SJSA1 (cell line): ENCODE measurements at regions not wholly inside any gene's neighbourhood (a gene's known extent, or its start where the extent isn't known, plus 50 kb on each side); places are given as distances from the start of the nearest gene placed in this dataset.

Source experiments
- DNase-seq, 2 experiments: peaks; one replicate each; pipeline ENCODE4 v3.0.0-alpha.2; 2015 to 2020; ENCODE audit warnings: low spot score in 2 of 2, low read depth in 1 of 2
- H3K27ac ChIP-seq: fragments of 250-450 bp; sonication (Bioruptor Pico); 2 replicates; pipeline ENCODE4 v1.5.1; 2020; ENCODE audit warnings: mild to moderate bottlenecking, moderate library complexity
- H3K27me3 ChIP-seq: fragments of 250-450 bp; sonication (Bioruptor Pico); replicated peaks from 2 replicates; pipeline ENCODE4 v1.5.1; 2020; ENCODE audit warnings: mild to moderate bottlenecking, moderate library complexity
- H3K36me3 ChIP-seq: fragments of 250-450 bp; sonication (Bioruptor Pico); 2 replicates; pipeline ENCODE4 v1.5.1; 2020; ENCODE audit warnings: mild to moderate bottlenecking
- H3K4me1 ChIP-seq: fragments of 250-450 bp; sonication (Bioruptor Pico); replicated peaks from 2 replicates; pipeline ENCODE4 v1.6.1; 2021; ENCODE audit warnings: mild to moderate bottlenecking
- H3K4me3 ChIP-seq: fragments of 250-450 bp; sonication (Bioruptor Pico); 2 replicates; pipeline ENCODE4 v1.5.1; 2020; ENCODE audit warnings: mild to moderate bottlenecking
- H3K9me3 ChIP-seq: fragments of 250-450 bp; sonication (Bioruptor Pico); replicated peaks from 2 replicates; pipeline ENCODE4 v1.5.1; 2020; ENCODE audit warnings: mild to moderate bottlenecking

DNA sequence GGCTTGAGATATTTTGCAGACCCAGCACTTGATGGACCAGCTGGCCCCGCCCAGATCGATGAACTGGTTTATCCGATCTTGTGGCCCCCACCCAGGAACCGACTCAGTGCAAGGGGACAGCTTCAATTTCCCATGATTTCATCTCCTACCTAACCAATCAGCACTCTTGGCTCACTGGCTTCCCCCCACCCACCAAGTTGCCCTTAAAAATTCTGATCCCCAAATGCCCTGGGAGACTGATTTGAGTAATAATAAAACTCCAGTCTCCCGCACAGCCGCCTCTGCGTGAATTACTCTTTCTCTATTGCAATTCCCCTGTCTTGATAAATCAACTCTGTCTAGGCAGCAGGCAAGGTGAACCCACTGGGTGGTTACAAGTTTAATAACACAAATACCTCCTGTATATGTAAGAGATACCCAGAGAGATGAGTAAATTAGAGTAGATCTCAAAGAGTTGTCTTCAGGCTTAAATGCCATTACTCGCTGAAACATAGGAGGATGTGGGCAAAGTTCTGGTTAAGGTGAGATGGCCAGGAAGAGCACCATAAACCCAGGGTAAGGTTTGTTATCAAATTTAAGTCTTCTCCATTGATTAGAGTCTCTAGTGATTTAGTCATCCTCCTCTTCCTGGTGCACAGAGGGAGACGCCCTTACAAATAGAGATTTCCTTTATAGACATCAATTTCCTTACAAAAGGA lies 222.8 kb downstream of the ARL4C start:
- H3K9me3 ChIP-seq: no peaks in the 10 kb centered on the region
- DNase-seq: no peak
- H3K4me1 ChIP-seq: no peaks in the 10 kb centered on the region
- H3K4me3 ChIP-seq: no peak overlapping the region
- no peaks in the 10 kb centered on the region for H3K27me3 ChIP-seq
- no peak overlapping the region for H3K27ac ChIP-seq
- H3K36me3 ChIP-seq: no peaks in the 10 kb centered on the region

DNA sequence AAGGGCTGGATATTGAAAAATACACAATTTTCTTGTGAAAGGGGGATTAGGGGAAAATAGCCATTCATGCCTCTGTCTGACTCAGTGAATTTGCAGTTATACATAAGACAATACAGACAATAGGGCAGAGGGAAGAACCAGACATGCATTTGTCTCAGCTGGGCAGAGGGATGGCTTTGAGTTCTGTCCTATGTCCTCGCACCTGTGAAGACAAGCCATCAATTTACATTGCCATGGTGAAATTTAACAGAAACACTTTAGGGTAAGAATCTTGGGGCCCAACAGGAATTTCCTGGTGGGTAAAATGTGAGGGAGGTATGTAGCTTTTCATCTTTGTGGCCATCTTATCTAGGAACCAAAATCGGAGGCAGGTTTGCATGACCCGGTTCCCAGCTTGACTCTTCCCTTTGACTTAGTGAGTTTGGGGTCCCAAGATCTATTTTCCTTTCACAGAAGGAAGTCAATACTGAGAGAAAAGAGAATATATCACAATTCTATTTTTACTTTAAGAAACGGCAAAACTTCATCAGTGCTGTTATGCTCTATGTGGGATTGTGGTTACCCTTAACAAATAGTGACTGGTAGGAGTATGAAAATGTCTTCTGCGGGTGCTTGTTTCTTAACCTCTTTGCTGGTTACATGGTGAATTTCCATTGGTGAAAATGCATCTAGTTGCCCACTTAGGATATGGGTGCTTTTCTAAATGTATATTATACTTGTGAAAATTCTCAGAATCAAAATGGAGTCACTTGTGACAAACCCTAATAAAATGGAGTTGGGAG lies 221.8 kb downstream of the SPP2 start:
- H3K27me3 ChIP-seq: no peaks in the 10 kb centered on the region
- DNase-seq: no peak
- no peaks in the 10 kb centered on the region for H3K4me1 ChIP-seq
- no peak overlapping the region for H3K4me3 ChIP-seq
- no peak overlapping the region for H3K27ac ChIP-seq
- no peaks in the 10 kb centered on the region for H3K9me3 ChIP-seq
- no peaks in the 10 kb centered on the region for H3K36me3 ChIP-seq

DNA sequence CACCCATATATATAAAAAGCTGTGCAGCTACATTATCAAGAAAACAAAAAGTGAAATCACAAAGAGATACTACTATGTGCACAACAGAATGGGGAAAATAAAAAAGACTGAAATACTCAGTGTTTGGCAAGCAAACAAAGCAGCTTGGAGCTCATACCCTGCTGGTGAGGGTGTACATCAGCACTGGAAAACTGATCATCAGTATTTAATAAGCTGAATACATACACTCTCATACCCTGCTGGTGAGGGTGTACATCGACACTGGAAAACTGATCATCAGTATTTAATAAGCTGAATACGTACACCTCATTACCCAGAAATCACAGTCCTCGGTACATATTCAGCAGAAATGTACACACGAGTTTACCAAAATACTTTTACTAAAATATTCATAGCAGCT lies 220.8 kb downstream of the SPP2 start:
- no peak for DNase-seq
- no peaks in the 10 kb centered on the region for H3K27me3 ChIP-seq
- H3K36me3 ChIP-seq: no peaks in the 10 kb centered on the region
- H3K4me3 ChIP-seq: no peak overlapping the region
- H3K9me3 ChIP-seq: no peaks in the 10 kb centered on the region
- no peaks in the 10 kb centered on the region for H3K4me1 ChIP-seq
- no peak overlapping the region for H3K27ac ChIP-seq

DNA sequence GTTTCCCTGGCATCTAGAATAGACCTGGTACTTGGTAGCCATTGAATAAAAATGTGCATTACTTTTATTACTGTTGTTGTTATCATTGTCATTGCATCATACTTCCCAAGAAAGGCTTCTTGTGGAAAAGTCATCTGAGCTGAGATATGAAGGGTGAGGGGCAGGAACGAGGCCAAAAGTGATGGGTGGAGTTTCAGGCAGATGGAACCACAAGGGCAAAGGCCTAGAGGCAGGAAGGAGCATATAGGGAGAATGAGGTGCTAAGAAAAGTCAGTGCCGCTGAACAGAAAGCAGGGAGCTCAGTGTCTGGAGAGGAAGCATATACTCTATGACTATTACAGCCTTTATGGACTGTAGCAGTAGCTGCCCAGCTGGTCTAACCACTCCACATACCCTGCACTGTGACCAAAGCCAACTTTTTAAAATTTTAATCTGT lies 219.3 kb downstream of the SPP2 start:
- Histone ChIP-seq H3K9me3 (no peaks in the 10 kb centered on the region), H3K4me3 (no peak overlapping the region), H3K27ac (no peak overlapping the region), H3K27me3 (no peaks in the 10 kb centered on the region), H3K36me3 (no peaks in the 10 kb centered on the region), H3K4me1 (no peaks in the 10 kb centered on the region)
- no peak for DNase-seq

DNA sequence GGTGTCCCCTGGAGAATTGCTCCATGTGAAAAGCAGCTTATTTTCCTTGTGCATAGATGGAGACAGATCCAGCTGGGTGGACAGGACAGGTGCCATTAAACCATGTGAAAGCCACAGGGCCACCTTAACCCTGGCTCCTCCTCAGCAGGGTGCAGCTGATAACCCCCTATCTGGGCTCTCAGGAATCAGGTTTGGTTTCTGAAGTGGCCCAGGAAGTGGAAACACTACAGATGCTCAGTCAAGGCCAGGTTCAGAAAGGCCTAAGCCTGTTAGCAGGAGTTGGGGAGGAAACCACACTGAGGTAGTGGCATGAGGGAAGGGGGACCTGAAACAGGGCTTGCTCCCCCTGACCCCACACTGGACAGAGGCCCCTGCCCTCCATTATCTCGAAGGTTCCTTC lies 217.0 kb downstream of the SPP2 start:
- H3K9me3 ChIP-seq: no peaks in the 10 kb centered on the region
- no peak for DNase-seq
- no peaks in the 10 kb centered on the region for H3K36me3 ChIP-seq
- no peaks in the 10 kb centered on the region for H3K4me1 ChIP-seq
- no peak overlapping the region for H3K4me3 ChIP-seq
- no peaks in the 10 kb centered on the region for H3K27me3 ChIP-seq
- no peak overlapping the region for H3K27ac ChIP-seq

DNA sequence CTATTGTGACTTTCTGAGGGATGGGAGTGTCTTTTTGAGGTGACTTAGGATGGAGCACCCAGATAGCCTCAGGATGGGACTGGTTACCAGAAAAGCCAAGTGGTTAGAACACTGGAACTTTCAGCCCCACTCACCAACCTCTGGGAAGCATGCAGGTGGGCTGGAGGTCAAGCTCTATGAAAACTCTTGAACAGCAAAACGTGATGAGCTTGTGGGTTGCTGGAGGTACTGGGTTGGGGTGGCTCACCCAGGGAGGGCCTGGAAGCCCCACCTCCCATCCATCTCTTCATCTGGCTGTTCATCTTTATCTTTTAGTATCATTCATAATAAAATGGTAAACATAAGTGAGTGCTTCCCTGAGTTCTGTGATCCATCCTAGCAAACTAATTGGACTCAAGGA lies 216.4 kb downstream of the SPP2 start:
- Histone ChIP-seq H3K27me3 (no peaks in the 10 kb centered on the region), H3K4me1 (no peaks in the 10 kb centered on the region), H3K4me3 (no peak overlapping the region), H3K36me3 (no peaks in the 10 kb centered on the region), H3K27ac (no peak overlapping the region), H3K9me3 (no peaks in the 10 kb centered on the region)
- DNase-seq: no peak

DNA sequence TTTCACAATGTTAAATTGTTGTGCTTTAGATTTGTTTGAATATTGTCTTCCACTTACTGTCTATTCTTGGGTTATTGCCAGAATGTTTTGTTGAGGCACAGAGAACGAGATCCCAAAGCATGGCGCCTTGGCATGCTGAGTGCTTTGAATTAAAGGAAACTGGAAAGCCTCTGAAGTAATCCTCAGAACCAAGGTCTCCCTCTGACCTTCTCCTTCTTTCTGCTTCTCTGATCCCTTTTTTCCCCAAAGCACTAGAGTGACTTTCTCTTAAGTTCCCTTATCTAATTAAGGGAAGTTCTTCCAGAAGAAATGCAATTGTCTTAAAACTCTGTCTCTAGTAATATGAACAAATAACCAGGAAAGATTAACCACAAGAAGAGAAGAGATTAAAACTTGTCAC lies 214.7 kb downstream of the SPP2 start:
- H3K36me3 ChIP-seq: no peaks in the 10 kb centered on the region
- H3K27me3 ChIP-seq: no peaks in the 10 kb centered on the region
- no peaks in the 10 kb centered on the region for H3K9me3 ChIP-seq
- no peak overlapping the region for H3K4me3 ChIP-seq
- DNase-seq: no peak
- no peak overlapping the region for H3K27ac ChIP-seq
- no peaks in the 10 kb centered on the region for H3K4me1 ChIP-seq

DNA sequence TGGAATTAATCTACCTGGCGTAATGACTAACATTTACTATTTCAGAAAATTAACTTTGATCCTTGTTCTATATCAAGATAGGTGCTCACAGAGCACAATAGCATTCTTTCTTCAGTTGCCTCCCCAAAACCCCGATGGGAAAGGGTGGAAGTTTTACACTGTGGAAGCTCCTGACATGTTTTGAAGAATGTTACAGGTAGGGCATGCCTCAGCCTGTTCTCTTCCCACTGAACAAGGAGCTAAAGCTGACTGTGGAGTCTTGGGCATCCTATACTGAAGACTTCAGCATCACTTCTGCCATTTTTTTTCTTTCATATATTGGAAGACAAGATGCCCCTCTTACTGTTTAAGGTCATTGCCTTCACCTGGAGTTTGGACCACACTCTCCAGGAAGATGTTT lies 211.2 kb downstream of the SPP2 start:
- H3K4me3 ChIP-seq: no peak overlapping the region
- DNase-seq: no peak

DNA sequence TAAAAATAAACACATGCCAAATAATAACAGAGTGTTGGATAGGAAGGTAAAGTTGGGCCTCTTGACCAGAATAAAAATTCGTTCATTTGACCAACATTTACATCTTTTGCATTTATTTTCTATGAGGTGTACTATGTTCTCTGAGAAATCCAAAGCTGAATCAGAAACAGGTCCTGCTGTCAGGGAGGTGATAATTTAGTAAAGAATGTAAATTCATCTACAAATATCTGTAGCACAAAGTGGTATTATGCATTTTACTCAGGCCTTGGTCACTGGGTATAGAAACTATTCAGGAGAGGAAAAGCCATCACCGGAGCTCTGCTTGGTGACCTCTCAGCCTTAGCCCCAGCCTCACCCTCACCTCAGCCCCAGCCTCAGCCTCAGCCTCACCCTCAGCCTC lies 208.9 kb downstream of the SPP2 start:
- no peaks in the 10 kb centered on the region for H3K27me3 ChIP-seq
- no peak overlapping the region for H3K4me3 ChIP-seq
- no peak for DNase-seq
- H3K4me1 ChIP-seq: peaks cover 23% of the 10 kb centered on the region
- no peaks in the 10 kb centered on the region for H3K36me3 ChIP-seq
- H3K9me3 ChIP-seq: no peaks in the 10 kb centered on the region
- peak overlapping the region; percentile 73 for H3K27ac ChIP-seq

More for the DNA sequence above, 211.2 kb downstream of the SPP2 start:
- Histone ChIP-seq H3K27ac (no peak overlapping the region), H3K9me3 (no peaks in the 10 kb centered on the region), H3K4me1 (peaks cover 23% of the 10 kb centered on the region), H3K27me3 (no peaks in the 10 kb centered on the region), H3K36me3 (no peaks in the 10 kb centered on the region)

DNA sequence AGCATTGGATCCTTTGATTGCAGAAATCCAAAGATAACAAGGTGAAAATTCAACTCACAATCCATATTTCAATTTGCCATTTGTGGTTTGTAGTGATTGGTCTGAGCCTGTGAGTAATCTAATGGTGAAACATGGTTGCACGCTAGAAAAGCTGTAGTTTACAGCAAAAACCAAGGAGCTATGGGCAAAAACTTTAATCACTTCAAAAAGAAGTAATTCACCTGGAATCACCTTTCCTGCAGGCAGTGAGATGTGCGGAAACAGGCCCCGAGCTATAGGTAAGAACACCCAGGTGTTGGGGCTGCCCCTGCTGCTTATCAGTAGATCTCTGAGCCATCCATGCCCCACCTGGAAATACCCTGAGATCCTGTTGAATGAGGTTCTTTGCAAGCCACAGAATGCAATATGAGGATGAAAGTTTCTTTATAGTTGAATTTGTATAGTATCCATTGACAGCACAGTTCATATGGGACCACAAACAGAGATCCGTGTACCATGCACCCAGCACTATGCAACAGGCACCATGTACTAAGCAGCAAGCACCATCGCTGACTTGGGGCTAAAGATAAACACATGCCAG lies 208.2 kb downstream of the SPP2 start:
- peaks cover 23% of the 10 kb centered on the region for H3K4me1 ChIP-seq
- H3K27me3 ChIP-seq: no peaks in the 10 kb centered on the region
- DNase-seq: no peak
- no peak overlapping the region for H3K4me3 ChIP-seq
- no peaks in the 10 kb centered on the region for H3K9me3 ChIP-seq
- no peaks in the 10 kb centered on the region for H3K36me3 ChIP-seq
- peak overlapping the region; percentile 73 for H3K27ac ChIP-seq

DNA sequence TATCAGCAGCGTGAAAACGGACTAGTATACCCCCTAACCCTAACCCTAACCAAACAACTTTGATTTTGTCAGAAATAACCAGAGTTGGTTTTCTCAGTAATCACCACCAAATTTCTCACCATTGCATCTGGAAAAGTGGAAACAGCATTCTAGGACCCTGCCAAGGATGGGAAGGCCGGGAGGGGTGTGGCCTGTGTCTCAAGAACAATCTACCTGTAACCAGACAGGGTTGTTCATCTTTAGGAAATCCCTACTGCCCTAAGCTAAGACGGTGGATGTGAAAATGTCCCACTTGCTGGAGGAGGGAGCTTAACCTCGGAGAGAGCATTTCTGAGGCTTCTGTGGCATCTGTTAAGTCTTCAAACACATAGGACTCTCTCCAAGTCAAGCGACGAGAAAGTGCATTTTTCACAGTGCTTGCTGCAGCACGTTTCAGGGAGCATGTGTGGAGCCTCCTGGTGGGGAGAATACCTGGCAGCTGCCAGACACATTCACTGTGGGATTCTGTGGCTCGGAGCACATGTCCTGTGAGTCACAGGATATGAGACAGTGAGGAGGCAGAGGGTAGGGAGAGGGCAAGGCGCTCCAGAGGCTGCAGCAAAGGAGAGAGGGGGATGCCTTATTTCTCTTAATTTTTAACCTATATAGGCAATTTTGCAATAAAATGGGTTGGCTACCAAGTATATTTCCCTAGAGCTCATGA lies 207.5 kb downstream of the SPP2 start:
- H3K27ac ChIP-seq: peak overlapping the region; percentile 73
- H3K4me1 ChIP-seq: peaks cover 23% of the 10 kb centered on the region
- no peaks in the 10 kb centered on the region for H3K36me3 ChIP-seq
- H3K4me3 ChIP-seq: no peak overlapping the region
- no peaks in the 10 kb centered on the region for H3K27me3 ChIP-seq
- DNase-seq: peak; percentile 91 to 95
- H3K9me3 ChIP-seq: no peaks in the 10 kb centered on the region

DNA sequence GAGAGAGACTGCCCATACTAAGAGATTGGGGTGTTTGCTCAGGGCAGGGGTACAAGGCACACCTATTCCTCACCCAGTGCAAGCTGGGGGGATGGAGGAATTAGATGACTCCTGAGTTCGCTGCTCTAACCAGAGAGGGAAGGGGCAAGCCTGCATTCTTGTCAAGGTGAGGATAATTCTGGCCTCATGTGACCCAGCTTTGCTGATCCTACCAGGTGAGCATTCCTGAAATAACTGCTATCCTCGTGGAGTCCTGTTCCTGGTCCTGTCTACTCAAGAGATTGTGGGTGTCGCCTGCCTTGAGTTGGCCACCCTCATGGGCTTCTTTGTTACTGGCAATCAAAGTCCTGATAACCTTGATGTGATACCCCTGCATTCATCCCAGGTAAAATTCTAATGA lies 206.0 kb downstream of the SPP2 start:
- Histone ChIP-seq H3K27me3 (no peaks in the 10 kb centered on the region), H3K36me3 (no peaks in the 10 kb centered on the region), H3K4me1 (peaks cover 34% of the 10 kb centered on the region), H3K9me3 (no peaks in the 10 kb centered on the region), H3K4me3 (no peak overlapping the region), H3K27ac (no peak overlapping the region)
- no peak for DNase-seq

DNA sequence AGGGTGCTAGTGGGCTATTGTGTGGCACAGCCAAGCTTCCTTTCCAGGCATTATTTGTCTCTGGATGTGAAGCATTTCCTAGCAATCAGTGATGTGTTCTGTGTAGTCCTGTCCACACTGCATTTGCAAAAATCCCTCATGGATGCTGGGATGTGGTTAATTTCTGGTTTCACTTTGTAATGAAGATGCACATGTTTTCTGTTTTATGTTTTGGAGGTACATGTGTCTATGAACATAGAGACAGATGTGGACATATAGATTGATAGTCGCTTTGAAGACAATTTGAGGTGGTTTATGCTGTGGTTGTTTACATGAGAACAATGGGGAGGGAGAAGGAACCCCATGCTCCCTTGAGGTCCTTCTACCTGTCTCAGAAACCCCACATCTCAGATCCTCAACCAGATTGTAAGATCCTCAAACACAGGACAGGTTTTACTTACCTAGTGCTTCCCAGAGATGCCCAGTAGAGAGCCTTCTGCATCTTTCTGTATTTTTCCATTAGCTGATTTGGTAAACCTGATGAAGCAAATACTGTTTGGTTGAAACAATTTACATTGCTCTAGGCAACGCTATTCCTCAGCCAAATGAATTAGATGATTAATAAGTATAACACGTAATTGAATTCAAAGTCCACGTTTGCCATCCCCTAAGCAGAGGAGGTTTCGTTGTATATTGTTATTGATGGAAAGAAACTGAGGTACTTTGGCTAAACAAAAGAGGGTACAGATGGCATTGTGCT lies 204.4 kb downstream of the SPP2 start:
- Histone ChIP-seq H3K4me3 (no peak overlapping the region), H3K27ac (no peak overlapping the region), H3K27me3 (no peaks in the 10 kb centered on the region), H3K36me3 (no peaks in the 10 kb centered on the region), H3K9me3 (no peaks in the 10 kb centered on the region), H3K4me1 (peaks cover 50% of the 10 kb centered on the region)
- no peak for DNase-seq
